Keratinocyte (primary cell): ENCODE measurements at regions not wholly inside any gene's neighbourhood (a gene's known extent, or its start where the extent isn't known, plus 50 kb on each side); places are given as distances from the start of the nearest gene placed in this dataset.

Experiments used
- CTCF ChIP-seq, 3 experiments: IDR thresholded peaks in 1 of 3; conservative IDR thresholded peaks in 1 of 3; optimal IDR thresholded peaks in 1 of 3; 2 replicates in 2 of 3; 3 replicates in 1 of 3; pipeline versions ENCODE3 to v1.5.1; 2011; ENCODE audit warnings: low read length in 3 of 3, mild to moderate bottlenecking in 3 of 3, moderate library complexity in 2 of 3, control low read depth in 1 of 3, inconsistent platforms in 1 of 3; ENCODE audit not compliant: insufficient read depth in 2 of 3; ENCODE audit errors: extremely low read depth in 1 of 3
- EZH2 ChIP-seq: IDR thresholded peaks from one replicate; pipeline ENCODE4 v1.6.1; 2012; ENCODE audit warnings: inconsistent platforms, mild to moderate bottlenecking, low read length, moderate library complexity

DNA sequence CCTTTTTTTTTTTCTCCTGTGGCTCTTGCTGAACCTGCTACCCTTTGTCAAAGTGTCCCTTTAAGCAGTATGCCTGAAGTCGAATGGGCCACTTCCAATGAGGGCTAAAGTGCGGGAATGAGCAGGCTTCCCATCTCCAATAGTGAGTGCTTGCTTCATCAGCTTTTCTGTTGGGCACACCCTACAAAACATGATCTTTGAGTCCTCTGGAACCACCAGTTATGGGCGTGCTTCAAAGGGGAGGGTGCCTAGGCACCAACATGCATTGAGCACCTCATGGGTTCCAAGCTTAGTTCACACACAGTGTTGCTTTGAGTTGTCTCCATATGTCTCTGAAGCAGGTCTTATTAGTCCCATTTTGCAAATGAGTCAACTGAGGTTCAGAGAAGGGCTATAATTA lies 132.8 kb upstream of the CPEB4 start:
- TF ChIP-seq CTCF (optimal IDR thresholded peaks at IDR 0.05 in 1 of 3, IDR thresholded peaks at IDR 0.05 in 1 of 3, conservative IDR thresholded peaks at IDR 0.05 in 1 of 3; ENCODE audit: extremely low read depth in 1 of 3, insufficient read depth in 2 of 3, low read length in 3 of 3), result no peak
- no peak for TF ChIP-seq EZH2
